ENCODE measurements at regions not wholly inside any gene's neighbourhood (a gene's known extent, or its start where the extent isn't known, plus 50 kb on each side); places are given as distances from the start of the nearest gene placed in this dataset.
"Not testable (repeated sequence)": the region's sequence is repeated elsewhere in the genome, so short reads cannot be mapped to it uniquely, and the experiment has no call there.

DNA sequence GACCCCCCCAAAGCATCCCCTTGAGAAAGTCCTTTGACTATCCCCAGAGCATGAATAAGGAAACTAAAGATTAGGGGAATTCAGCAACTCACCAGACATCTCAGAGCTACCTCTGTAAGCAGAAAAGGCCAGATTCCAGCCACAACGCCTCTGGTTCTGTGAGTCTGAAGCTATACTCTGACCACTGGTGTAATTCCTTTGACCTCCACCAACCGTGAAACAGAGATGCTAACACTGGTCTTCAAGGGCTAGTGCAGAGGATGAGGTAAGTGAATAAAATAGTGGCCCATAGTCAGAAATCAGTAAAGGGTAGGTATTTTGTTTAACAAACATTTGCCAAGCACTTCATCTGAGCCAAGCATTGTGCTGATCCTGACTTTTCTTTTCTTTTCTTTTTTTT is 353.4 kb downstream of the NPIPA8 start:
- no peak for DNase-seq

DNA sequence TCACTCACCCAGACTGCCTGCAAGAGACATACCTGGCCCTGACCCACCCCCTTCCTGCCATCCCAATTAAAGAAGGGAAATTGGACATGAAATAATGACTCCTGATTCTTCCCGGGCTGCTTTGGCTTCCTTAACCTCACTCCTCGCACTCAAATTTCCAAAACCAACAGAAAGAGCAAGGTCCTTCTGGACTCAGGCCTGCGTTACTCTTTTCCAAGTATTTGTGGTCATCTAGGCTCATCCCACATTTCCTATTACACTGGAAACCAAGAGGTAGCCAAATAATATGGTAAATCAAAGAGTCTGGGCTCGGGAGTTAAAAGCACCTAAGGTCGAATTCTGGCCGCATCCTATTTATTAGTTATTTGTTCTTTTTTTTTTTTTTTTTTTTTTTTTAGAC is 359.3 kb downstream of the NPIPA8 start:
- no peak for DNase-seq

- no peak for DNase-seq
Observed at GRCh38 chr16:17972460-17972943, 364.0 kb downstream of the NPIPA8 start.

GRCh38 chr16:17970816-17971331 is 365.7 kb downstream of the NPIPA8 start:
- DNase-seq = no peak

- no peak for DNase-seq
Observed at GRCh38 chr16:17970157-17970765, 366.3 kb downstream of the NPIPA8 start.

- DNase-seq = no peak
Observed at GRCh38 chr16:17965133-17965900, 371.2 kb downstream of the NPIPA8 start.

GRCh38 chr16:17964196-17964595 is 372.3 kb downstream of the NPIPA8 start:
- no peak for DNase-seq

DNA sequence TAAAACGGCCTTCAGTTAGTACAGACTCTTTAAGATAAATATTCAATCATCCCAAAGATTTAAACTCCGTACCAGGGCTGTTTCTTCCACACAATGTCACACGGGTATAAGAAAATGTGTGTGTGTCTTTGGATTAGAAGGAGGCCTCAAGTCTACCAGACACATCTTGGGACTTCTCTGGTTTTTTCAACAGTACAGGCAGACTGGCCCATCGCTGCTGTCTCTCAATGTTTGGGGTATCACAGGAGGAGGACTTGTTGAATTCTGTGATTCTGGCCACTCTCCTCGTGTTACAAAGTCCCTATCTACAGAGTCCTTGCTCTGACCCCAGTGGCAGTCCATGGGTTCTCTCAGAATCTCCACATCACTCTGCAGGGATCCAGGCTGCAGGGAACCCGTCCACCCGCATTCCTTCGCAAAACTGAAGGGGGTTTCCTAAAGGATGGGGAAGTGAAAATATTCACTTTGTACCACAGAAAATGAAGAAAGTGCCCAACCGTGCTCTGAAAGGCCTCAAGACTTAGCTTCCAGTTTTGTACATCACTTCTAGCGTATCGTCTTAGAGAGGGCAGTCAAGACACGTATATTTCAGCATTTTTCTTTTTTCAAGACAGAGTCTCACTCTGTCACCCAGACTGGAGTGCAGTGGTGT is 373.2 kb downstream of the NPIPA8 start:
- DNase-seq = no peak

DNA sequence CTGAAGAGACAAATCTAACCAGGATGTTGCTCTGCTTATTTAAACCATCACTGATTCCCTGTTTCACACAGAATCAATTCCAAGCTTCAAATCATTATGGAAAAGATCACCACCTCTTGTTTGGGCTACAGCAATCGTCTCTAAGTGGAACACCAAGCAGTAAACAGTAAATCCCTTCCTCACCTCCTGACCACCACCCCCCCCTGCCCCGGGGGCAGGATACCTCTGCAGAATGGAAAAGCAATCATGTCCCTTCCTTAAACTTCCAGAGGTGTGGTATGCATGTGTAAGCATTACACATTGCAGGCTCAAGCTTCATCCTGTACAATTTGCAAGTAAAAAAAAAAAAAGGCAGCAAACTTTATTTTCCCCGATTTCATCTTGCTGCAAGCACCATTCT is 373.8 kb downstream of the NPIPA8 start:
- no peak for DNase-seq

DNA sequence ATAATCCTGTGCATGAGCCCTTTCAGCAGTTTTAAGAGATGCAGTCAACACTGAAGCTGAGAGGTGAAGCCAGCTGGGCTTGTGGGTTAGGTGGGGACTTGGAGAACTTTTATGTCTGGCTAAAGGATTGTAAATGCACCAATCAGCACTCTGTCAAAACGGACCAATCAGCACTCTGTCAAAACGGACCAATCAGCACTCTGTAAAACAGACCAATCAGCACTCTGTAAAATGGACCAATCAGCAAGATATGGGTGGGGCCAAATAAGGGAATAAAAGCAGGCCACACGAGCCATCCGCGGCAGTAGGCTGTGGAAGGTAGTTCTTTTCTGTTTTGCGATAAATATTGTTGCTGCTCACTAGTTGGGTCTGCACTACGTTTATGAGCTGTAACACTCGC is 374.7 kb downstream of the NPIPA8 start:
- DNase-seq = not testable (repeated sequence)

DNA sequence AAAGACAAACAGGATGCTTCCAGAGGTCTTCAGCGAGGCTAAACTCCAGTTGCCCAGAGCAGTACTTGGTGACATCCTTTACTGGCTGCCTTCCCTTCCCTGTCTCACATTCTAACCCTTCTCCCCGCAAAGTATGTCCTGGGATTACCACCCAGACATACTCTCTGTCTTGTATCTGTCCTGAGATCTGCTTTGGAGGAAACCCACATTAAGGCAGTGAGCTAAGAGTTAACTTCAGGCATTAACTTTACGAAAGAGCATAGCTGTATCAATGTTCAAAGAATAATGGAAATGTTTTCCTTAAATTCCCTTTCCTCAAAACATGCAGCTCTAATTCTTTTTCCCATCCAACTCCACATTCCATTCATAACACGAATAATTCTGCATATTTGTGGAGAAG is 385.2 kb downstream of the NPIPA8 start:
- DNase-seq = no peak

DNA sequence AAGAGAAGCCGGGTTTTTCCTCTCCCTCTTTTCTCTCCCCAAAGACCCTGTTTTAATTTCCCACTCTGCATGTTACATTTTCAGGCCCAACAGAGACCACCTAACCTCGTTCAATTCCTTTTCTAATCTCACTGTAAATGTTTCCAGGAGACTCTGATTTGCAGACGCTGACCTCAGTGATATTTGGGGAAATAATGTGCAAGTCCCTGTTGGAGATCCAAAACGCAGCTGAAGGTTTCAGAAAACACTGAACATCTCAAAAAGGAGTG is 386.6 kb downstream of the NPIPA8 start:
- no peak for DNase-seq

GRCh38 chr16:17949141-17949981 is 387.2 kb downstream of the NPIPA8 start:
- DNase-seq = no peak

DNA sequence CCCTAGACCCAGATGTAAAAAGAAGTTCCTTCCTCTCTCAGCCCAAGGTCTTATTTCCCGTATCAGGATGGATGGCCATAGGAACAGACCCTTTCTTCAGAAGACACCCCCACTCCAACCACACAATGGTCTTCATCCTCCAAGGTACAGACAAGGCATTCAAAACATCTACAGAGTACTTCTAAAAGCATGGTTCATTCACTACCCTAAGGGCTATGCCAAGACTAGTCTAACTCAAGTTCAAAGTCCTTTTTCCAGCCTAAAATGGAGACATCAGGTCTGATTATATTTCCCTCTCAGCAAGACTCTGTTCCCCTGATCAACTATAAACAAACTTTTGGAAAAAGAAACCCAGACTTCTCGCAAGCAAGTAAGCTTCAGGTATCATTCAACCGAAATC is 388.9 kb downstream of the NPIPA8 start:
- DNase-seq = no peak

- DNase-seq = no peak
Observed at GRCh38 chr16:17947165-17947564, 389.4 kb downstream of the NPIPA8 start.

GRCh38 chr16:17945080-17945601 is 391.4 kb downstream of the NPIPA8 start:
- DNase-seq = no peak

GRCh38 chr16:17944345-17944744 is 392.2 kb downstream of the NPIPA8 start:
- no peak for DNase-seq

- DNase-seq = no peak
Observed at GRCh38 chr16:17942067-17942466, 394.5 kb downstream of the NPIPA8 start.

- no peak for DNase-seq
Observed at GRCh38 chr16:17940584-17941364, 395.8 kb downstream of the NPIPA8 start.

DNA sequence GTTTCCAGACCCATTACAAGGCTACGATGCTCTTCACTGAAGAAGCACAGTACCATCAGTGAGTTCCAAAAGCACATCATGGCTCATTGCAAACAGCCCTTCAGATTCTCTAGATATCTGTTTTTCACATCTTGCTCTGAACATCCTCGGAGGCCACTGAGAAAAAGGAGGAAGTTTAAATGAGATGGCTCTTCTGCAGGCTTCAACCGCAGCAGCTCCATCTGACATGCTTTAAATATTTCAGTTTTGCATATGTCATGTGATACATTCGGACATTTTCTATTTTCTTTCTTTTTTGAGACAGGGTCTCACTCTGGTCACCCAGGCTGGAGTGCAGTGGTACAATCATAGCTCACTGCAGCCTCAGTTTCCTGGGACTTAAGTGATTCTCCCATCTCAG is 396.8 kb downstream of the NPIPA8 start:
- DNase-seq = no peak

- no peak for DNase-seq
Observed at GRCh38 chr16:17939122-17939536, 397.4 kb downstream of the NPIPA8 start.

DNA sequence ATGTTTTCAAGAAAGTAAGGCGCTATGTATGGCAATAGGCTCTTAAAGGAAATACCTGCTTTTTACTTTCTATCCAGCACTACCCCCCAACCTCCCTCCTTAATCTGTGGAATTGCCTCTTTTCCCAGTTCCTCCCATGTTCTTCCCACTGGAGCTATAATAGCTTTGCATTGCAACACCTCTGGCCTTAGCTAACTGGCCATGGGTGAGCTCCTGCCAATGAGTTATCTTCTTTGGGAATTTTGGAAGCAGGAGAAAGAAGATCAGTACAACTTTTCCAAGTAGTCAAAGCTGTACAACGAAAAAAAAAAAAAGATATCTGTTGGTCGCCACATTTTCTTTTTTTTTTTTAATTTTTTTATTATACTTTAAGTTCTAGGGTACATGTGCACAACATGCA is 398.0 kb downstream of the NPIPA8 start:
- no peak for DNase-seq

Data from right forelimb (tissue), 1 donor.